ENCODE measurements at regions not wholly inside any gene's neighbourhood (a gene's known extent, or its start where the extent isn't known, plus 50 kb on each side); places are given as distances from the start of the nearest gene placed in this dataset.

GRCh38 chr9:1115370-1115769 lies 65.2 kb downstream of the DMRT2 start:
- Histone ChIP-seq H3K9me3 (no peaks in the 10 kb centered on the region), H3K4me3 (no peak overlapping the region), H3K36me3 (ENCODE audit: low read depth, missing control alignments) (no peaks in the 10 kb centered on the region), H3K27me3 (no peaks in the 10 kb centered on the region), H3K27ac (no peak overlapping the region), H3K4me1 (no peaks in the 10 kb centered on the region)
- TF ChIP-seq POLR2A (IDR thresholded peaks at IDR 0.05): no peak
- TF ChIP-seq, protein P1, sequence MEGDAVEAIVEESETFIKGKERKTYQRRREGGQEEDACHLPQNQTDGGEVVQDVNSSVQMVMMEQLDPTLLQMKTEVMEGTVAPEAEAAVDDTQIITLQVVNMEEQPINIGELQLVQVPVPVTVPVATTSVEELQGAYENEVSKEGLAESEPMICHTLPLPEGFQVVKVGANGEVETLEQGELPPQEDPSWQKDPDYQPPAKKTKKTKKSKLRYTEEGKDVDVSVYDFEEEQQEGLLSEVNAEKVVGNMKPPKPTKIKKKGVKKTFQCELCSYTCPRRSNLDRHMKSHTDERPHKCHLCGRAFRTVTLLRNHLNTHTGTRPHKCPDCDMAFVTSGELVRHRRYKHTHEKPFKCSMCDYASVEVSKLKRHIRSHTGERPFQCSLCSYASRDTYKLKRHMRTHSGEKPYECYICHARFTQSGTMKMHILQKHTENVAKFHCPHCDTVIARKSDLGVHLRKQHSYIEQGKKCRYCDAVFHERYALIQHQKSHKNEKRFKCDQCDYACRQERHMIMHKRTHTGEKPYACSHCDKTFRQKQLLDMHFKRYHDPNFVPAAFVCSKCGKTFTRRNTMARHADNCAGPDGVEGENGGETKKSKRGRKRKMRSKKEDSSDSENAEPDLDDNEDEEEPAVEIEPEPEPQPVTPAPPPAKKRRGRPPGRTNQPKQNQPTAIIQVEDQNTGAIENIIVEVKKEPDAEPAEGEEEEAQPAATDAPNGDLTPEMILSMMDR (IDR thresholded peaks at IDR 0.05): no peak
- intact Hi-C loops (cut with DNase I; ENCODE audit: low total_unique reads): no loop called here
- no peak for DNase-seq
- WGBS, 2 donors: 86 to 89% methylated on average over 3 of the region's 3 CpGs

DNA sequence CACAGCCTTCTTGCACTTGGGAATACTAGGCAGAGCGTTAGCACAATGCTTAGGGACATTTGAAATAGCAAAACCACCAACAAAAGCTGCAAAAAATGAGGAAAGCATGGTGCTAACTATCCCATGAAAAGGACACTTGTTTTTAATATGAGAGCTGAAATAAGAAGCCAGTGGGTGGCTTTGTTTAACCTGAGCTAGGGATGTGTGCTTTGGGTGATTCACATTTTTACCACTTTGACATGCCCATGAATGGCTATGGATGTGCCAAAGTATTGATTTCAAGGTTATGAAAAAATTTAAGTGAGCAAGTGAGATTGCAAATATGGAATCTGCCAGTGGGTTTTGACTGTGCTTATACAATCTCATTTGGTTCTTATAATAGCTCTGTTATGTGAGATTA lies 67.3 kb downstream of the DMRT2 start:
- H3K9me3 ChIP-seq: no peaks in the 10 kb centered on the region
- WGBS, 2 donors: 89 to 92% methylated on average over 1 of the region's 1 CpG
- no peak overlapping the region for H3K27ac ChIP-seq
- H3K27me3 ChIP-seq: no peaks in the 10 kb centered on the region
- no peak for DNase-seq
- H3K36me3 ChIP-seq (ENCODE audit: low read depth, missing control alignments): no peaks in the 10 kb centered on the region
- TF ChIP-seq POLR2A (IDR thresholded peaks at IDR 0.05): no peak
- TF ChIP-seq, protein P1 (IDR thresholded peaks at IDR 0.05): no peak
- intact Hi-C loops (cut with DNase I; ENCODE audit: low total_unique reads): no loop called here
- no peaks in the 10 kb centered on the region for H3K4me1 ChIP-seq
- no peak overlapping the region for H3K4me3 ChIP-seq

DNA sequence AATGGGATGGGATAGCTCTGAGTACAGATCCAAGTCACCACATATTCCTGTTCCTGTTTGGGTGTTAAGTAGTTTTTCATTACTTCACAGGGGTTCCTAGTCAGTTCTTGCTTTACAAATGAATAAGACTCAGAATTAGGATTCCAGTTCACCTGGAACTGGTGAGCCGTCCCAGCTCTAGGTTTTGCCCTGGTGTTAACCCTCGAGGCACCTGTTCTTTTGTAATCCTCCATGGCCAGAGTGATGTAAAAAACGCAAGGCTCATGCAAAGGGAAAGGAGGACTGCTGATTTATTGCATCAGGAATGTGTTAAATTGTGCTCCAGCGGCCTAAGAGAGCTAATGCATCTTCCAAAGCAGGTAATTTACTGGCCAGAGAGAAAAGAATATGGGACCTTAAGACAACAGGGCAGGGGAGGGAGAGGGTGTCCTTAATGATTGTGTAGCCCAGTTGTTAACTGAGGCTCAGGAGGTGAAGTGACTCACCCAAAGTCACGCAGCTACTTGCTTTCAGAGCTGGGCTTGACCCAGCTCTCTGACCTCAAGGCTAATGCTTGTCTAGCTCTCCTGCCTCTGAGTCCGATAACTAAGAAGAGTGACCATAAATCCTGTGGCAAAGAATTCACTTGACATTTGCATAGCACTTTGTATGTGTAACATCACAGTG lies 70.5 kb downstream of the DMRT2 start:
- Histone ChIP-seq H3K4me1 (no peaks in the 10 kb centered on the region), H3K4me3 (no peak overlapping the region), H3K27me3 (no peaks in the 10 kb centered on the region), H3K36me3 (ENCODE audit: low read depth, missing control alignments) (no peaks in the 10 kb centered on the region), H3K27ac (no peak overlapping the region), H3K9me3 (no peaks in the 10 kb centered on the region)
- intact Hi-C loops (cut with DNase I; ENCODE audit: low total_unique reads): no loop called here
- no peak for DNase-seq
- TF ChIP-seq, protein P1 (IDR thresholded peaks at IDR 0.05): no peak
- no peak for TF ChIP-seq POLR2A (IDR thresholded peaks at IDR 0.05)
- WGBS, 2 donors: 32 to 39% methylated on average over 6 of the region's 6 CpGs

GRCh38 chr9:1125741-1126140 lies 75.6 kb downstream of the DMRT2 start:
- WGBS, 2 donors: 30 to 46% methylated on average over 2 of the region's 2 CpGs
- H3K27ac ChIP-seq: no peak overlapping the region

More at GRCh38 chr9:1125741-1126140, 75.6 kb downstream of the DMRT2 start:
- DNase-seq: no peak
- no peaks in the 10 kb centered on the region for H3K27me3 ChIP-seq
- intact Hi-C loops (cut with DNase I; ENCODE audit: low total_unique reads): no loop called here
- no peaks in the 10 kb centered on the region for H3K36me3 ChIP-seq (ENCODE audit: low read depth, missing control alignments)
- H3K4me3 ChIP-seq: no peak overlapping the region
- no peaks in the 10 kb centered on the region for H3K9me3 ChIP-seq
- TF ChIP-seq, protein P1 (IDR thresholded peaks at IDR 0.05): no peak
- no peak for TF ChIP-seq POLR2A (IDR thresholded peaks at IDR 0.05)
- no peaks in the 10 kb centered on the region for H3K4me1 ChIP-seq

Measured in testis (tissue), 2 donors.